ENCODE measurements at regions not wholly inside any gene's neighbourhood (a gene's known extent, or its start where the extent isn't known, plus 50 kb on each side); places are given as distances from the start of the nearest gene placed in this dataset.

DNA sequence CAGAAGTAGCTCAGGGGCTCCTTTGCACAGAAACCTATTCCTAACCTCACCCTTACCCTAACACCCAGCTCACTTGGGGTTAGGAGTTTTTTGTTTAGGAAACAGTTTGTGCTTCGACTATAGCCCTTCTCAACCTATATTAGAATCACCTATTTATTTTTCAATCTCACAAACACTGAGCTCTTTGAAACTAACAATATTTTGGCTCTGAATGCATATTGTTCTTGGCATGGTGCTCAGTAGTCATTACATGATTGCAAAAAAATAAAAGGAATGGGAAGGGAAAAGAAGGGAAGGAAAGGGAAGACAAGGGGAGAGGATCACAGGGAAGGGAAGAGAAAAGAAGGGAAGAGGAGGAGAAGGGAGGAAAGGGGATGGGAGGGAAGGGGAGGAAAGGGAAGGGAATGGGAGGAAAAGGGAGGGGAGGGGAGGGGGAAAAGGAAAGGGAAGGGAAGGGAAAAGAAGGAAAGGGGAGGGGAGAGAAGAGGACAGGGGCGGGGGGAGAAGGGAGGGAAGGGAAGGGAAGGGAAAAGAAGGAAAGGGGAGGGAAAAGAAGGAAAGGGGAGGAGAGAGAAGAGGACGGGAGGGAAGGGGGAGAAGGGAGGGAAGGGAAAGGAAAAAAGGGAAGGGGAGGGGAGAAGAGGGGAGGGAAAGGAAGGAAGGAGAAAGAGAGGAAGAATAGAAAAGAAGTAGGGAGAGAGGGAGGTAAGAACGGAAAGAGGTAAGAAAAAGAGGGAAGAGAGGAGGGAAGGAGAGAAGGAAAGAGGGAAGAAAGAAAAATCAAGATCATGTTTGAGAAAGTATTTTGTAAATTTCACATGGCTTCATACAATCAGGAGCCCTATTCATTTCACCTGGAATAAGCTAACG, 484.1 kb upstream of the NFIA start:
- TF ChIP-seq POLR2A (IDR thresholded peaks at IDR 0.05), result no peak
- no peak for TF ChIP-seq CTCF (IDR thresholded peaks at IDR 0.05)
- intact Hi-C loops (cut with DNase I; ENCODE audit: low total_unique reads), result no loop called here
- no peak overlapping the region for H3K4me3 ChIP-seq (ENCODE audit: low read depth, poor library complexity, severe bottlenecking)
- DNase-seq (ENCODE audit: low spot score in 2 of 2), result no peak
- 76 to 78% methylated on average over 5 of the region's 5 CpGs for WGBS, 2 donors

- TF ChIP-seq CTCF (IDR thresholded peaks at IDR 0.05), result no peak
- TF ChIP-seq POLR2A (IDR thresholded peaks at IDR 0.05), result no peak
- 77 to 88% methylated on average over 8 of the region's 8 CpGs for WGBS, 2 donors
- DNase-seq (ENCODE audit: low spot score in 2 of 2), result no peak
Measured at GRCh38 chr1:60596791-60597750, 485.3 kb upstream of the NFIA start.

GRCh38 chr1:60591583-60591982, 490.8 kb upstream of the NFIA start:
- no peak overlapping the region for H3K4me3 ChIP-seq (ENCODE audit: low read depth, poor library complexity, severe bottlenecking)
- intact Hi-C loops (cut with DNase I; ENCODE audit: low total_unique reads), result no loop called here
- 88 to 98% methylated on average over 1 of the region's 1 CpG for WGBS, 2 donors
- no peak for DNase-seq (ENCODE audit: low spot score in 2 of 2)
- no peak for TF ChIP-seq CTCF (IDR thresholded peaks at IDR 0.05)
- TF ChIP-seq POLR2A (IDR thresholded peaks at IDR 0.05), result no peak

More at GRCh38 chr1:60596791-60597750, 485.3 kb upstream of the NFIA start:
- H3K4me3 ChIP-seq (ENCODE audit: low read depth, poor library complexity, severe bottlenecking), result no peak overlapping the region
- intact Hi-C loops (cut with DNase I; ENCODE audit: low total_unique reads), result no loop called here

- TF ChIP-seq POLR2A (IDR thresholded peaks at IDR 0.05) (no peak), CTCF (IDR thresholded peaks at IDR 0.05) (no peak)
- intact Hi-C loops (cut with DNase I; ENCODE audit: low total_unique reads), result no loop called here
- H3K4me3 ChIP-seq (ENCODE audit: low read depth, poor library complexity, severe bottlenecking), result no peak overlapping the region
- no peak for DNase-seq (ENCODE audit: low spot score in 2 of 2)
Measured at GRCh38 chr1:60589916-60590315, 492.4 kb upstream of the NFIA start.

DNA sequence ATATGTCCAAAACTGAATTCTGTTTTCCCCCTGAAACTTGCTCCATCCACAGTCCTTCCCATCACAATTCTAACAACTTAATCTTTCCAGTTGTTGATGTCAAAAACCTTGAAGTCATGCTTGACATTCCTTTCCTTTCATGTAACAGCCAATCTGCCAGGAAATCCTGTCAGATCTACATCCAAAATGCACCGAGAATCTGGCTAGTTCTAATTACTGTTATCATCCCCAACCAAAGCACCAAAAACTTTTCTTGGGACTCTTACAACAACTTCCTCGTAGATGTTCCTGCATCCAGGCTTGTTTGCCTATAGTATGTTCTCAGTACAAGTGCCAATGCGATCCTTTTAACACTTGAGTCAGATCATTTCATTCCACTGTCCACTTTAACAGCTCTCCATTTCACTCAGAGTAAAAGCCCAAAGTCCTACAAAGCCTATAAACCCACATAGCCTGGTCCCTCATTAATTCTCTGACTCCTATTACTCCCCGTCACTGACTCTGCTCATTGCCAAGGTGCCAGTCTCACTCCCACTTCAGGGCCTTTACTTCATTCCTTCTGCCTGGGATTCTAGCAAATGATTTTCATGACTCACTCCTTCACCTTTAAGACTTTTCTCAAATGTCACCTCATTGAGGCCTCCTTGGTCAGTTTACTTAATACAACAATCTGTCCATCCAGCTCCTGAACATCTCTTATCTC, 493.2 kb upstream of the NFIA start:
- intact Hi-C loops (cut with DNase I; ENCODE audit: low total_unique reads), result no loop called here
- no peak overlapping the region for H3K4me3 ChIP-seq (ENCODE audit: low read depth, poor library complexity, severe bottlenecking)
- DNase-seq (ENCODE audit: low spot score in 2 of 2), result no peak
- 63 to 65% methylated on average over 4 of the region's 4 CpGs for WGBS, 2 donors
- TF ChIP-seq POLR2A (IDR thresholded peaks at IDR 0.05), result no peak
- no peak for TF ChIP-seq CTCF (IDR thresholded peaks at IDR 0.05)

Measured in lower leg skin (tissue), 4 donors.